ENCODE measurements at regions not wholly inside any gene's neighbourhood (a gene's known extent, or its start where the extent isn't known, plus 50 kb on each side); places are given as distances from the start of the nearest gene placed in this dataset.

GRCh38 chr16:9533042-9533441, 441.6 kb downstream of the HAPSTR1 start:
- DNase-seq, result no peak

DNA sequence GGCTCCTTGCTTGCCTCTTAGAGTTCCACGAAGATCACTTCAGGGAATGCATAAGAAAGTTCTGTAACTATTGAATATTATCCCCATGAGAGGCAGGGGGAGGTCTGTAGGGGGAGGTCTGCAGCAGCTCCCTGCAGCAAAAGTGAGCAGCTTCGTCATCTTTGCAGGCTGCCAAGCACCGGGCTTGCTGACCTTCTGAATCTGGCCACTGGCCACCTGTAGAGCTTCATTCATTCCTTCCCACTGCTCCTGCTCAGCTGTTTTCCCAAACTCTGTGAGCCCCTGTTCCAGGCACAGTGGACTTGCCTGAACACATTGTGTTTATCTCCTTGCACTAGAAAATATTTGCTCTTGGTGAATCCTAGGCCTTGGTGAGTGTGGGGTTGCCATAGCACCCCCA, 443.3 kb downstream of the HAPSTR1 start:
- no peak for DNase-seq

- no peak for DNase-seq
Observed at GRCh38 chr16:9536905-9537304, 445.5 kb downstream of the HAPSTR1 start.

DNA sequence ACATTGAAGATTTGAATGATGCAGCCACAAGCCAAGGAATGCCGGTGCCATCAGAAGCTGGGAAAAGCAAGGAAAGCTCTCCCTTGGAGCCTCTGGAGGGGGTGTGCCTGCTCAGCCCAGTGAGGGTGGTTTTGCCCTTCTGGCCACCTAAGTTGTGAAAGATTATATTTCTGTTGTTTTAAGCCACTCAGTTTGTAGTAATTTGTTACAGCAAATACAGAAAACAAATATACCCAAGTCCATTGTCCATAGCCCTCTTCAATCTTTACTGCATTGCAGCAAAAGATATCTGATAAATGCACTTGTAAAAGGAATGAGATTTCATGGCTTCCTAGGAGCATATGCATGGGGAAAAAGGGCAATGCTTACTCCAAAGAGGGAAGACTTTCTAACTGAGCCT, 447.9 kb downstream of the HAPSTR1 start:
- no peak for DNase-seq

DNA sequence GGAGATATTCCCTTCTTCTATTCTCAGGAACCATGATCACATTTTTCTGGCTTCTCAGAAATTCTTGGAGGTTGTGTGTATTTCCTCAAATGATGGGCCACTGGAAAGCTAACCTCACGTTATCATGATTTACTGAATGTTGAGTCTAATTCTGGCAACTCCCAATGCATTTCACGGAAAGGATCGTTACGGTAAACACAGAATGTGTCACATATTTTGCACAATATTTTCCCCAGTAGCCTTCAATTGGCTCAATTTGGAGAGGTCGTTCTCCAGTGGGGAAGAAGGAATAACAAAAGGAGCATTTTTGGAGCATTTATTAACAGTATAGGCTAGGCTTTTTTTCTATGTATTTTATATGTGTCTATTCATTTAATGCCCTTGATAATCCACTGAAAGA, 450.3 kb downstream of the HAPSTR1 start:
- no peak for DNase-seq

DNA sequence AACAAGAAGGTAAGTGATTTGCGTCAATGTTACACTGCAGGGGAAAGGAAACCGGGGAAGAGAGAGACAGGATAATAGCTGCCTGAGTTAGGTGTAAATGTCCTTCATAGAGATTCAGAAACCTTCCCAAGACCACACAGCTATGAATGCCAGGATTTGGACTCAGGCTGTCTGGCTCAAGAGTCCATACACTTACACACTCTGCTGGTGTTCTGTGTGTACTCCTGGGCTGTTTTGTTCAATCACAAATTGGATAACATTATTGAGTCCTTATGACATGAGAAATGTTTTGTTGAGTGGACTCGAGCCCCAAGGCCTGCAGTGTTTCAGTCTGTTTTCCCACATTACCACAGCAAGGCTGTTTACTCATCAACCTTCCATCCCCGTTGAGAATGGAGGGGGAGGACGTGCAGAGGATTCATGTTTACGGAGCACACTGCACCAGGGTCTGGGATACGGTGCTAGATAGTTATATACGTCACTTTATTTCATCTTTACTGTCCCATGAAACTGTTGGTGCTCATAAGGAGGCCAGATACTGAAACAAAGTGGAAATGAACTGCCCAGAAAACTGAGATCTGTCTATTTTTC, 450.8 kb downstream of the HAPSTR1 start:
- no peak for DNase-seq

GRCh38 chr16:9545522-9546437, 454.3 kb downstream of the HAPSTR1 start:
- DNase-seq, result no peak

DNA sequence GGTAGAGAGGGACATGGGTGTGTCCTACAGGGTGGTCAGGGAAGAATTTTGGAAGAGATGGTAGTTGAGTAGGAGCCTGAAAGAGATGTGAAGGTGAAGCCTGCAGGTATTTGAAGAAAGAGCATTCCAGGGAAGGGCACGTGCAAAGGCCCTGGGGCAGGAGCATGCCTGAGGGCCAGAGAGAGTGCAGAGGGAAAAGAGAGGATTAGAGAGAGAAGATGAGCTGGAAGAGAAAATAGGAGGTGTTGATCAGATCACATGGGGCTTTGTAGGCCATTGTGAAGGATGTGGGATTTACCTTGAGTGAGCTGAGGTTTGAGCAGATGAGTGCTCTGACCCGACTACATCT, 455.0 kb downstream of the HAPSTR1 start:
- no peak for DNase-seq

GRCh38 chr16:9549487-9549886, 458.0 kb downstream of the HAPSTR1 start:
- no peak for DNase-seq

DNA sequence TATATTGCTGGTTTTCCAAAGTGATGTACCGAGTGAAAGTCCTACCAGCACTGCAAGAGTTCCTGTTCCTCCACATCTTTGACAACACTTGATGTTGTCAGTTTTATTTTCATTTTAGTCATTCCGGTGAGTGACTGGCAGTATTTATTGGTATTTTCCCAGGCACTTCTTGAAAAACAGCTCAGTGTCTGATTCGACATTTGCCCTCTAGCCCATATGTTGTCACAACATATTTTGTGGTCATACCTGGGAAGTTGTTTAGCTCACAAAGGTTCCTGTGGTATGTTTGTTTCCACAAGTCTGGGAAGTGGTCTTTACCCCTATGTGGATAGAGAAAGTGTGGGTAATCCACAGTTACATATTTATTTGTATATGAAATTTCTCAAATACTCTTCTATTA, 463.6 kb downstream of the HAPSTR1 start:
- DNase-seq, result no peak

DNA sequence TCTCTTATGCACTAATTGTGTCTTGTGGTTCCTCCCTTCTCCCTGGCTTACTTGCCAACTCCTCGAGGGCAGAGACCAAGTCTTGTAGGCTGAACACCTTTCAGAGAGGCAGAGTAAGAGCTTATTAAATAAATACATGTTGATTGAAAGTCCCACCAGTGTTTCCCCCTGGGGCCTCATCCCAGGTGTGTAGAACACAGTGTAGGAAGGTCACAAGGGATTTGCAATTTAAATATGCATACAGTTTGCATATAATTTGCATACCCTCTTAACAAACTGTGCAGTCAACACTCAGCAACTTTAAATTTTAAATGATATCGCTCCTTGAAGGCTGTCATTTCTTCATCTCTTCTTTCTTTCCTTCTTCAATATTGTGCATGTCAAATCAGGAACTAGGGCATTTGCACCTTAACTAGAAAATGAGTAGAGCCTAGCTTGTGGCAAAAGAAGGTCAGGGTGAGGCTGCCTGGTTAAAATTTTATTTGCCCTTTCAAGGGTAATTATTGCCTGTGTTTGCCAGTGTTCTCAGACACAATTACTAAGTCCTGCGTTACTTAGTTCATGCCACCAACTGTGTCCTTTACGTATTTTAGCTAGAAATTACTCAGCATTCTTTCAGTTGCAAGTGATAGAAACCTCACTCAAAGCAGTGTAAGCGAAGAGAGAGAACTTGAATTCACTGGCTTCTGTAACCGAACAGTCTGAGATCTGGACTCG, 465.7 kb downstream of the HAPSTR1 start:
- DNase-seq, result no peak

DNA sequence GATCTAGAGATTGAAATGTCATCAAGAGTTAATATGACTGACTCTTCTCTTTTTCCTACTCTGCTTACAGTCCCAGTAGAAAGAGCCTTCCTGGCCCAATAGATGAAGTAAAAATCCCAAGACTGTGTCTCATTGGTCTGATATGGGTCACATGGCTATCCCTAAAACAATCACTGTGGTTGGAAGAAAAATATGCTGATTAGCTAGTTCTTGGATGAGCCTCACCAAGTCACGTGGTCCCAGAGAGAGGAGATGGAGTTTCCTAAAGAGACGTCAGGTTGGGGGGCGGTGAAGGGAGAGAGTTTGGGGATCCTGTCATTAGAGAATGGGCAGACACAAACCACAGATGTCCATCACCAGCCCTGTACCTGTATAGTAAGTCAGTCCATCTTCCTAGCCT, 466.3 kb downstream of the HAPSTR1 start:
- DNase-seq, result no peak

GRCh38 chr16:9566099-9566498, 474.7 kb downstream of the HAPSTR1 start:
- DNase-seq, result no peak

DNA sequence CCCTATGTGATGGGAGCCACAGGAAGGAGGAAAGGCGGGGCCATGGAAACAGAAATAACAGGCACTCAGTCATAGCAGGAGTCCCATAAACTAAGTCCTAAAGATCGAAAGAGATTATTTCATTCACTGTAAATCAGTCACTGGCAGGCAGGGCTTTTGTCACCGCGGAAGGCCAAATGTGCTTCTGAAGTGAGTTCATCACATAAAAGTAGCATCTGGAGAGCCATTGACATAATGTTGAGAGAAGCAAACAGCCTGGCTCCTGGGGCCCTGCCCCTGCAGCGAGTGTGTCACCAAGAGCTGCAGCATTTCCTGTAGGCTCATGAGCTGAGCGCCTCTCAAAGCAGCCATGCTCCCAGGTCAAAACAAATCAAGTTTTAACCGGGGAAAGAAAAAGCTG, 476.2 kb downstream of the HAPSTR1 start:
- DNase-seq, result no peak

- no peak for DNase-seq
Observed at GRCh38 chr16:9568261-9568660, 476.8 kb downstream of the HAPSTR1 start.

- no peak for DNase-seq
Observed at GRCh38 chr16:9570521-9570920, 479.1 kb downstream of the HAPSTR1 start.

DNA sequence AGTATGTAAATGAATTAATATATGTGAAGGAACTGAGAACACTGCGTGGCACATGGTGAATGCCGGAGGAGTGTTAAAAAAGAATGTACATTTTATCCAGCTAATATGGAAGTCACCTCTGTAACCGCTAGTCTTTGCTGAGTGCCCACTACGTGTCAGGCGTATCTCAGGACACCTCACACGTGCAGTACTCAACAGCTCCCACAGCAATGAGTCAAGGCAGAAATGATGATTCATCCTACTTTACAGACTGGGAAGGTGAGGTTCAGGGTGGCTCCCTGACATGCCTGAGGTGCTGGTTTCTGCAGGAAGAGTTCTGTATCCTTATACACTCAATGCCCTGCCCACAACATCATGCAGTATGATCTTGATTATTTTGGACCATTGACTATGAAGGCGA, 487.0 kb downstream of the HAPSTR1 start:
- DNase-seq, result no peak

- no peak for DNase-seq
Observed at GRCh38 chr16:9580025-9580424, 488.6 kb downstream of the HAPSTR1 start.

GRCh38 chr16:9593440-9593839, 502.0 kb downstream of the HAPSTR1 start:
- no peak for DNase-seq

- DNase-seq, result no peak
Observed at GRCh38 chr16:9594047-9594446, 502.6 kb downstream of the HAPSTR1 start.

DNA sequence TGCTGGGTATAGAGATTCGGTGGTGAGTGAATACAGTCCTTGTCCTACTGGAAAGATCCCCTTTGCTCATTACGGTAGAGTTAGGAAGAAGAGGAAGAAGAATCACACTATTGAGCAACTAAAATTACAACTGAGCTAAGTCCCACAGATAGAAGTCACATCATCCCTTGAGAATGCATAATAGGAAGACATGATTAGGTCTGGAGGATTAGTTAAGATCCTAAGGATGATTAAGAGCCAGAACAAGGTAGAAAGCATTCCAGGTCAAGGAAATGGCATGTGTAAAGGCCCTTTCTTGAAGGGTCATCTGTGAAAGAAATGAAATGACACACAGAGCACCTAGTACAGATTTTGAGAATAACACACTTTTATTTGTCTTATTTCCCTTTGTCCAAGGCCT, 503.5 kb downstream of the HAPSTR1 start:
- DNase-seq, result no peak

DNA sequence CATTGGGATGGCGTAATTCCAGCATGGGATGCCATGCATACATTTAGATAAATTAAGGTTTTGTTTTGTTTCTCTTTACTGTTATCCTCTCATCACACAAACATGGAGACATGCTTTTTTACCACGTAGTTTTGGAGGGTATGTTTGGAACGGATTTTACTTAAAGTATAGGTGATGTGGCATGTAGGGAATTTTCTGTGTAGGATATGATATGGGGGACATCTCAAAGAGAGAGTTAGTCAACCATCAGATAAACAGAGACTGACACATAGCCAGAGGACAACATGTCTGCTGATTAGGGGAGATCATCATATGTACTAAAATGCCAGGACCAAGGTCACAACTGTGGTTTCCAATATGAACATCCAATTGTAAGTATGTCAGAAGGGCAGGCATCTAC, 503.9 kb downstream of the HAPSTR1 start:
- DNase-seq, result no peak

DNA sequence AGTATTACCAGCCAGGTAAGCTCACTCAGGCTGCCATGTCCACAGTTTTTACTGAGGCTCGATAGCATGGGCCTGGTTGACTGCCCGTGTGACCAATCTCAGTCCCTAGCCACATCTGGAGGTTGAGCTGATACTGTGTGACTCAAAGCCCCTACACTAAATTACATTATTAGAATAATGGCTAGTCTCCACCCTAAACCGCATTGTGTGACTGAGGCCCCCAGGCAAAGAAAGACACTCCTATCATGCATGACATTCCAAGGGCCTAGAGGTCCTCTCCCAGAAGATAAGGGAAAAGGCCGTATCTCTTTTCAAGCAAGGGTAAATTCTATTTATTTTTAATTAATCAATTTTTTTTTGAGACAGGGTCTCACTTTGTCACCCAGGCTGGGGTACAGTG, 505.3 kb downstream of the HAPSTR1 start:
- no peak for DNase-seq

Measured in fibroblast of skin of back (primary cell).